WTC11 (cell line): ENCODE measurements at regions not wholly inside any gene's neighbourhood (a gene's known extent, or its start where the extent isn't known, plus 50 kb on each side); places are given as distances from the start of the nearest gene placed in this dataset.

Source experiments
- ATAC-seq: fragments of 200-7000 bp; cut with Tn5 transposase; 2 replicates; pipeline ENCODE4 v1.10.0; 2021; ENCODE audit warnings: mild to moderate bottlenecking, moderate library complexity
- CTCF ChIA-PET: fragments of 300-600 bp; sonication (Branson Sonifier 250); formaldehyde crosslinking; loops from one replicate; lab custom pipeline; 2021; ENCODE audit warnings: antibody characterized with exemption; lab: Charles Lee
- POLR2A ChIA-PET: fragments of 350-600 bp; sonication (Branson Sonifier 250); formaldehyde crosslinking; loops from one replicate; lab custom pipeline; 2021; ENCODE audit warnings: antibody characterized with exemption; lab: Charles Lee
- DNase-seq: peaks from one replicate; pipeline ENCODE4 v3.0.0; 2021; ENCODE audit warnings: low spot score
- H3K27ac Mint-ChIP-seq: 2 replicates; pipeline ENCODE4 v1.8.0; 2021; ENCODE audit warnings: mixed read lengths
- H3K27me3 Mint-ChIP-seq: 2 replicates; pipeline ENCODE4 v1.8.0; 2021; ENCODE audit warnings: low read depth, mild to moderate bottlenecking, moderate library complexity, mixed read lengths
- H3K36me3 Mint-ChIP-seq: 2 replicates; pipeline ENCODE4 v1.8.0; 2021; ENCODE audit warnings: mixed read lengths
- H3K4me1 Mint-ChIP-seq: 2 replicates; pipeline ENCODE4 v1.8.0; 2022; ENCODE audit warnings: mixed read lengths
- H3K4me3 Mint-ChIP-seq: 2 replicates; pipeline ENCODE4 v1.8.0; 2021; ENCODE audit warnings: mild to moderate bottlenecking, moderate library complexity, mixed read lengths
- H3K9me3 Mint-ChIP-seq: 2 replicates; pipeline ENCODE4 v1.8.0; 2021; ENCODE audit warnings: mixed read lengths
- AR ChIP-seq: fragments of 250-450 bp; sonication (Bioruptor Pico); IDR thresholded peaks from 2 replicates; pipeline ENCODE4 v1.9.0; 2021; ENCODE audit warnings: mild to moderate bottlenecking
- ATF1 ChIP-seq: sonication (generic); formaldehyde crosslinking; IDR thresholded peaks from 2 replicates; pipeline ENCODE4 v1.8.1; 2023; ENCODE audit warnings: mild to moderate bottlenecking, moderate library complexity, missing genetic modification reagents
- ATF3 ChIP-seq: sonication (generic); formaldehyde crosslinking; conservative IDR thresholded peaks from 2 replicates; pipeline ENCODE4 v1.8.1; 2022; ENCODE audit warnings: mild to moderate bottlenecking, missing genetic modification reagents
- CREB1 ChIP-seq: sonication (generic); formaldehyde crosslinking; IDR thresholded peaks from 2 replicates; pipeline ENCODE4 v1.8.0; 2023; ENCODE audit warnings: mild to moderate bottlenecking, missing genetic modification reagents
- E2F5 ChIP-seq: sonication (generic); formaldehyde crosslinking; IDR thresholded peaks from 2 replicates; pipeline ENCODE4 v1.8.1; 2022; ENCODE audit warnings: mild to moderate bottlenecking, moderate library complexity, missing genetic modification reagents
- ELF4 ChIP-seq: sonication (generic); formaldehyde crosslinking; IDR thresholded peaks from 2 replicates; pipeline ENCODE4 v1.8.1; 2022; ENCODE audit warnings: low read depth, mild to moderate bottlenecking, moderate library complexity, missing genetic modification reagents
- ESRRA ChIP-seq: sonication (generic); formaldehyde crosslinking; IDR thresholded peaks from 2 replicates; pipeline ENCODE4 v1.8.1; 2022; ENCODE audit warnings: mild to moderate bottlenecking, missing genetic modification reagents, borderline replicate concordance
- ETV6 ChIP-seq: sonication (generic); formaldehyde crosslinking; IDR thresholded peaks from 2 replicates; pipeline ENCODE4 v1.8.1; 2022; ENCODE audit warnings: mild to moderate bottlenecking, missing genetic modification reagents
- GABPB1 ChIP-seq: sonication (generic); formaldehyde crosslinking; IDR thresholded peaks from 2 replicates; pipeline ENCODE4 v1.8.1; 2023; ENCODE audit warnings: mild to moderate bottlenecking, missing genetic modification reagents
- GTF2I ChIP-seq: fragments of 250-450 bp; sonication (Bioruptor Pico); conservative IDR thresholded peaks from 2 replicates; pipeline ENCODE4 v1.4.0; 2021; ENCODE audit warnings: mild to moderate bottlenecking
- HMGXB4 ChIP-seq: sonication (generic); formaldehyde crosslinking; IDR thresholded peaks from 2 replicates; pipeline ENCODE4 v1.8.1; 2023; ENCODE audit warnings: mild to moderate bottlenecking, moderate library complexity, missing genetic modification reagents
- MXD4 ChIP-seq: fragments of 250-450 bp; sonication (Bioruptor Pico); IDR thresholded peaks from 2 replicates; pipeline ENCODE4 v1.8.0; 2021; ENCODE audit warnings: mild to moderate bottlenecking, moderate library complexity, borderline replicate concordance
- NFATC4 ChIP-seq: fragments of 250-450 bp; sonication (Bioruptor Pico); IDR thresholded peaks from 2 replicates; pipeline ENCODE4 v1.9.0; 2021; ENCODE audit warnings: mild to moderate bottlenecking
- SP1 ChIP-seq: sonication (generic); formaldehyde crosslinking; conservative IDR thresholded peaks from 2 replicates; pipeline ENCODE4 v1.8.1; 2022; ENCODE audit warnings: missing genetic modification reagents
- TCF7 ChIP-seq: sonication (generic); formaldehyde crosslinking; IDR thresholded peaks from 2 replicates; pipeline ENCODE4 v1.8.0; 2022; ENCODE audit warnings: mild to moderate bottlenecking, low read depth, missing genetic modification reagents, moderate library complexity
- USF2 ChIP-seq: sonication (generic); formaldehyde crosslinking; IDR thresholded peaks from 2 replicates; pipeline ENCODE4 v1.8.1; 2023; ENCODE audit warnings: mild to moderate bottlenecking, missing genetic modification reagents, moderate library complexity
- ZNF219 ChIP-seq: sonication (generic); formaldehyde crosslinking; IDR thresholded peaks from 2 replicates; pipeline ENCODE4 v1.8.0; 2023; ENCODE audit warnings: missing genetic modification reagents, mild to moderate bottlenecking, borderline replicate concordance
- ZNF281 ChIP-seq: sonication (generic); formaldehyde crosslinking; IDR thresholded peaks from 2 replicates; pipeline ENCODE4 v1.8.0; 2023; ENCODE audit warnings: mild to moderate bottlenecking, missing genetic modification reagents
- ZNF396 ChIP-seq: fragments of 250-450 bp; sonication (Bioruptor Pico); IDR thresholded peaks from 2 replicates; pipeline ENCODE4 v1.8.0; 2021; ENCODE audit warnings: mild to moderate bottlenecking, moderate library complexity, borderline replicate concordance

- TF ChIP-seq NFATC4 (CRISPR knock-in tag) (no peak), CREB1 (no peak), SP1 (no peak), ATF3 (CRISPR knock-in tag) (no peak), HMGXB4 (CRISPR knock-in tag) (no peak), ZNF219 (no peak)
Observed at GRCh38 chr3:41138146-41138545, 61.2 kb upstream of the CTNNB1 start (continued).

GRCh38 chr3:41138601-41139000, 60.7 kb upstream of the CTNNB1 start:
- Mint-ChIP-seq H3K9me3 (peaks cover 11% of the 10 kb centered on the region; the same call in 1 of the 2 replicates), H3K27me3 (no peaks in the 10 kb centered on the region; the same call in 1 of the 2 replicates), H3K36me3 (no peaks in the 10 kb centered on the region), H3K4me3 (no peak overlapping the region), H3K4me1 (peaks cover 12% of the 10 kb centered on the region)
- ChIA-PET CTCF (no interaction called here), POLR2A (no interaction called here)
- ATAC-seq: no peak
- DNase-seq: no peak
- TF ChIP-seq ZNF396 (CRISPR knock-in tag) (no peak), ATF1 (CRISPR knock-in tag) (no peak), GTF2I (no peak), AR (CRISPR knock-in tag) (no peak), CREB1 (no peak), ETV6 (no peak), MXD4 (CRISPR knock-in tag) (no peak), ESRRA (CRISPR knock-in tag) (no peak), ZNF281 (CRISPR knock-in tag) (no peak), USF2 (no peak), E2F5 (CRISPR knock-in tag) (no peak), GABPB1 (CRISPR knock-in tag) (no peak), ELF4 (CRISPR knock-in tag) (no peak), TCF7 (CRISPR knock-in tag) (no peak)
- TF ChIP-seq, all 79 proteins: peak for 0
- no peak overlapping the region for H3K27ac Mint-ChIP-seq
